GM20000 (cell line): ENCODE measurements at regions not wholly inside any gene's neighbourhood (a gene's known extent, or its start where the extent isn't known, plus 50 kb on each side); places are given as distances from the start of the nearest gene placed in this dataset.

ENCODE experiments used
- DNase-seq: peaks from one replicate; pipeline ENCODE4 v3.0.0; 2012; ENCODE audit warnings: low spot score
- TF ChIP-seq, protein P1 (sequence below): IDR thresholded peaks from 2 replicates; pipeline ENCODE4 v1.5.1; 2012; ENCODE audit warnings: mild to moderate bottlenecking, control low read depth; ENCODE audit errors: extremely low read depth, missing control alignments

- TF ChIP-seq, protein P1, sequence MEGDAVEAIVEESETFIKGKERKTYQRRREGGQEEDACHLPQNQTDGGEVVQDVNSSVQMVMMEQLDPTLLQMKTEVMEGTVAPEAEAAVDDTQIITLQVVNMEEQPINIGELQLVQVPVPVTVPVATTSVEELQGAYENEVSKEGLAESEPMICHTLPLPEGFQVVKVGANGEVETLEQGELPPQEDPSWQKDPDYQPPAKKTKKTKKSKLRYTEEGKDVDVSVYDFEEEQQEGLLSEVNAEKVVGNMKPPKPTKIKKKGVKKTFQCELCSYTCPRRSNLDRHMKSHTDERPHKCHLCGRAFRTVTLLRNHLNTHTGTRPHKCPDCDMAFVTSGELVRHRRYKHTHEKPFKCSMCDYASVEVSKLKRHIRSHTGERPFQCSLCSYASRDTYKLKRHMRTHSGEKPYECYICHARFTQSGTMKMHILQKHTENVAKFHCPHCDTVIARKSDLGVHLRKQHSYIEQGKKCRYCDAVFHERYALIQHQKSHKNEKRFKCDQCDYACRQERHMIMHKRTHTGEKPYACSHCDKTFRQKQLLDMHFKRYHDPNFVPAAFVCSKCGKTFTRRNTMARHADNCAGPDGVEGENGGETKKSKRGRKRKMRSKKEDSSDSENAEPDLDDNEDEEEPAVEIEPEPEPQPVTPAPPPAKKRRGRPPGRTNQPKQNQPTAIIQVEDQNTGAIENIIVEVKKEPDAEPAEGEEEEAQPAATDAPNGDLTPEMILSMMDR: no peak
- no peak for DNase-seq
Observed at GRCh38 chr2:59462422-59463197, 1090.8 kb downstream of the BCL11A start.

GRCh38 chr2:59461127-59461526, 1092.3 kb downstream of the BCL11A start:
- TF ChIP-seq, protein P1: no peak
- DNase-seq: no peak

DNA sequence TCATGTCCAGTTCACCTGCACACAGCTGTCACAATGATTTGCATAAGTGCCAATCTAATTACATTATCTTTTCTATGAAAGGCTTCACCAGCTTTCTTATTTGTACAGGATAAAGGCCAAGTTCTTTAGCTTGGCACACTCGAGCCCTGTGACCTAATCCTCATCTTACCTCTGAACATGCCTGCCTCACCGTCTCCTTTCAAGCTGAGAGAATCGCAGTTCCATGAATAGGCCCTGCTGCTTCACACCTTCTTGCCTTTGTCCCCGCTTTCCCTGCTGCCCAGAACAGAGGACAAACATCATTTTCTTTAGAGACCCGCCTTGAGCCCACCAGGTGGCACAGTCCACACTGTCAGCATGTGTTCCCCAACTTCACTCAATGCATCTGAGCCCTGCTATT, 1094.7 kb downstream of the BCL11A start:
- no peak for DNase-seq
- TF ChIP-seq, protein P1: no peak

DNA sequence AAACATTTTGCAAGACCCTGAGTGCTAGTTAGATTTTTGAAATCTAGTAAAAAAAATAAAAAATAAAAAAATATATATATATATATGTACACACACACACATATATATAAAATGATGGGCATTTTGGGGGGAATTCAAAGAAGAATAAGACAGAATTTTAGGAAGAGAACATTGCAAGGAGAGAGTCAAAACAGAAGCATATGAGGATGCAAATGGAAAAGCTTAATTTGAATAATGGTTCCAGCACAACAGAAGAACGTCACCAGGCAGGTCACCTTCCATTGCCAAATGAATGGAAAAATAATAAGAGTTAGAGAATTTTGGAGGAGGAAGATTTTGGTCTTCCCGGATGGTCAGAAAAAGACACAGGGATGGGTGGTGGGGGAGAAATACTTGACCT, 1097.2 kb downstream of the BCL11A start:
- TF ChIP-seq, protein P1: no peak
- DNase-seq: no peak

DNA sequence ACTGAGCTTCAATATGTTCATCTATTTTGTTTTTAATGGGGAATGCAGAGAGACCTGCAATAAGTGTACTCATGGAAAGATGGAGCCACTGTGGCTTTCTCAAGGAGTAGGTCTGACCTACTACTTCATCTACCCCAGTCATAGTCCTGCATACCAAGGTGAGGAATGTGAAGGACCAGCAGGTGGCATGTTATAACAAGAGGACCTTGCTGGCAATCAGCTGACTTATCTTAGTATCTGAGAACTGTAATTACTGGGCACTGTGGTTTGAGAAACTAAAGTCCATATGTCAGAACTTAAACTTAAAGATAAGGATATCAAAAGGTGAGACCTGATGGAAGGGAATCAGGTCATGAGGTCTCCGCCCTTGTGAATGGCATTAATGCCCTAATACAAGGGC, 1104.2 kb downstream of the BCL11A start:
- DNase-seq: no peak
- TF ChIP-seq, protein P1: no peak

- TF ChIP-seq, protein P1: no peak
- no peak for DNase-seq
Observed at GRCh38 chr2:59440491-59440890, 1113.0 kb downstream of the BCL11A start.

DNA sequence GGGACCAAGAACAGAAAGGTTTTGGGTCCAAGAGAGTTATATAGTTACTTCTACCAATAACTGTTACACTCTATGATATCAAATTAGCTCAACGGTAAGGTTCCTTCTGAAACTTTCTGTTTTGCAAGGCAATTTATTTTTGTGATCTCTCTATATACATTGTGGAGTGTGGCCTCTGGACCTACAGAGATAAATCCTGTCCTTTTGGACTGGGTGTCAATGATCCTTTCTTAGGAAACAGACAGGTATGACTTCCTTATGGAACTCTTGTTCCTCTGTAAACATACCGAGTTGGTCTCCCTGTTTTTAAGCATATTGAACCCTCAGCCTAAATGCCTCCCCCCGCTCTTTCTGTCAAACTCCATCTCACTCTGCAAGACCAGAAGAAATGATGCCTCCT, 1117.8 kb downstream of the BCL11A start:
- DNase-seq: no peak
- TF ChIP-seq, protein P1: no peak
